IMR-90 (cell line): ENCODE measurements at regions not wholly inside any gene's neighbourhood (a gene's known extent, or its start where the extent isn't known, plus 50 kb on each side); places are given as distances from the start of the nearest gene placed in this dataset.

ENCODE experiments used
- ATAC-seq: fragments of 200-7000 bp; cut with Tn5 transposase; 2 replicates; pipeline ENCODE4 v1.9.1; 2020; ENCODE audit warnings: low read depth, mild to moderate bottlenecking, moderate library complexity
- BruUV-seq: library from RNA; stranded (reverse); fragments of 400-500 nt; replicated peaks from 2 replicates; lab custom pipeline; 2021; lab: Mats Ljungman, UMichigan
- CTCF ChIA-PET: fragments of 300-600 bp; formaldehyde crosslinking; extraction: SDS; loops from one replicate; lab custom pipeline; 2021; ENCODE audit warnings: antibody characterized with exemption; lab: Yijun Ruan, JAX
- POLR2A ChIA-PET: fragments of 300-600 bp; sonication (Branson Sonifier 250); formaldehyde crosslinking; loops from one replicate; lab custom pipeline; 2022; ENCODE audit warnings: antibody characterized with exemption; ENCODE audit not compliant: unreplicated experiment; lab: Charles Lee
- DNase-seq: peaks from one replicate; pipeline ENCODE4 v3.0.0; 2013
- H2AFZ ChIP-seq: replicated peaks from 2 replicates; pipeline ENCODE3; 2013; ENCODE audit warnings: low read length, mild to moderate bottlenecking; ENCODE audit not compliant: poor library complexity
- H2AK5ac ChIP-seq: 2 replicates; pipeline ENCODE4 v1.6.1; 2013; ENCODE audit warnings: low read depth, low read length, inconsistent platforms
- H2AK9ac ChIP-seq: replicated peaks from 2 replicates; pipeline ENCODE3; 2013; ENCODE audit warnings: mild to moderate bottlenecking, low read depth, low read length, moderate library complexity; ENCODE audit not compliant: poor library complexity
- H2BK120ac ChIP-seq: 2 replicates; pipeline ENCODE4 v1.6.1; 2013; ENCODE audit warnings: low read depth, low read length, inconsistent platforms
- H2BK15ac ChIP-seq: 3 replicates; pipeline ENCODE4 v1.6.1; 2013; ENCODE audit warnings: low read depth, low read length, inconsistent platforms
- H2BK20ac ChIP-seq: 2 replicates; pipeline ENCODE4 v1.6.1; 2013; ENCODE audit warnings: low read depth, mild to moderate bottlenecking, inconsistent platforms, low read length, moderate library complexity
- H2BK5ac ChIP-seq: 2 replicates; pipeline ENCODE4 v1.6.1; 2013; ENCODE audit warnings: mild to moderate bottlenecking, low read depth, low read length, inconsistent platforms; ENCODE audit not compliant: poor library complexity, severe bottlenecking
- H3K14ac ChIP-seq: replicated peaks from 2 replicates; pipeline ENCODE4 v1.6.1; 2013; ENCODE audit warnings: low read depth, low read length, inconsistent platforms
- H3K18ac ChIP-seq: 2 replicates; pipeline ENCODE4 v1.6.1; 2013; ENCODE audit warnings: low read depth, low read length, control low read depth
- H3K23ac ChIP-seq: 2 replicates; pipeline ENCODE4 v1.6.1; 2013; ENCODE audit warnings: low read depth, low read length, inconsistent platforms
- H3K27ac ChIP-seq: 2 replicates; pipeline ENCODE4 v1.5.1; 2013; ENCODE audit warnings: mild to moderate bottlenecking, control low read depth, low read length; ENCODE audit not compliant: insufficient read depth
- H3K27me3 ChIP-seq: 2 replicates; pipeline ENCODE4 v1.6.1; 2013; ENCODE audit warnings: low read length; ENCODE audit not compliant: control insufficient read depth, insufficient read depth
- H3K36me3 ChIP-seq: 2 replicates; pipeline ENCODE4 v1.6.1; 2013; ENCODE audit warnings: low read length, mixed read lengths; ENCODE audit not compliant: control insufficient read depth, insufficient read depth
- H3K4ac ChIP-seq: 2 replicates; pipeline ENCODE4 v1.6.1; 2013; ENCODE audit warnings: low read depth, low read length, inconsistent platforms
- H3K4me1 ChIP-seq: 2 replicates; pipeline ENCODE4 v1.6.1; 2013; ENCODE audit warnings: low read length, mixed read lengths; ENCODE audit not compliant: control insufficient read depth, insufficient read depth
- H3K4me2 ChIP-seq: 2 replicates; pipeline ENCODE4 v1.6.1; 2013; ENCODE audit warnings: low read depth, mild to moderate bottlenecking, control low read depth, low read length, moderate library complexity
- H3K4me3 ChIP-seq: 2 replicates; pipeline ENCODE4 v1.5.1; 2013; ENCODE audit warnings: low read depth, mild to moderate bottlenecking, control low read depth, low read length, moderate library complexity; ENCODE audit not compliant: insufficient read depth
- H3K56ac ChIP-seq: 2 replicates; pipeline ENCODE4 v1.6.1; 2013; ENCODE audit warnings: low read length, inconsistent platforms; ENCODE audit not compliant: insufficient read depth; ENCODE audit errors: extremely low read depth
- H3K79me1 ChIP-seq, 2 experiments: 2 replicates each; pipeline ENCODE4 v1.6.1; 2013; ENCODE audit warnings: low read length in 2 of 2, inconsistent platforms in 1 of 2, low read depth in 1 of 2
- H3K9ac ChIP-seq: 2 replicates; pipeline ENCODE4 v1.6.1; 2013; ENCODE audit warnings: low read depth, low read length, control low read depth
- H3K9me1 ChIP-seq: 2 replicates; pipeline ENCODE4 v1.6.1; 2013; ENCODE audit warnings: low read length, inconsistent platforms; ENCODE audit not compliant: insufficient read depth
- H3K9me3 ChIP-seq: 2 replicates; pipeline ENCODE4 v1.6.1; 2013; ENCODE audit warnings: low read length; ENCODE audit not compliant: control insufficient read depth, insufficient read depth
- H4K20me1 ChIP-seq: 2 replicates; pipeline ENCODE4 v1.6.1; 2013; ENCODE audit warnings: low read length, inconsistent platforms; ENCODE audit not compliant: insufficient read depth
- H4K5ac ChIP-seq: 2 replicates; pipeline ENCODE4 v1.6.1; 2013; ENCODE audit warnings: mild to moderate bottlenecking, low read depth, low read length, control low read depth
- H4K8ac ChIP-seq, 2 experiments: 2 replicates each; pipeline ENCODE4 v1.6.1; 2013; ENCODE audit warnings: low read depth in 2 of 2, low read length in 2 of 2, control low read depth in 1 of 2, inconsistent platforms in 1 of 2
- H4K91ac ChIP-seq: 2 replicates; pipeline ENCODE4 v1.6.1; 2013; ENCODE audit warnings: low read depth, low read length, inconsistent platforms; ENCODE audit not compliant: insufficient read depth
- BHLHE40 ChIP-seq: fragments of 150-350 bp; IDR thresholded peaks from 2 replicates; pipeline ENCODE4 v1.6.1; 2016; ENCODE audit warnings: mild to moderate bottlenecking, low read depth, low read length
- CEBPB ChIP-seq: IDR thresholded peaks from 2 replicates; pipeline ENCODE4 v1.6.1; 2012; ENCODE audit warnings: low read depth, low read length, improper control_type of control experiment
- CHD1 ChIP-seq: IDR thresholded peaks from 2 replicates; pipeline ENCODE4 v1.6.1; 2012; ENCODE audit warnings: low read depth, low read length, improper control_type of control experiment
- CTCF ChIP-seq: conservative IDR thresholded peaks from 2 replicates; pipeline ENCODE4 v1.5.1; 2012; ENCODE audit warnings: mild to moderate bottlenecking, low read depth, low read length, improper control_type of control experiment
- ELK1 ChIP-seq: fragments of 150-350 bp; IDR thresholded peaks from 2 replicates; pipeline ENCODE4 v1.6.1; 2016; ENCODE audit warnings: low read depth, mild to moderate bottlenecking, low read length, moderate library complexity, borderline replicate concordance
- FOS ChIP-seq: fragments of 150-350 bp; IDR thresholded peaks from 2 replicates; pipeline ENCODE4 v1.6.1; 2016; ENCODE audit warnings: low read depth, low read length
- MAFK ChIP-seq: IDR thresholded peaks from 2 replicates; pipeline ENCODE4 v1.6.1; 2012; ENCODE audit warnings: low read depth, low read length, improper control_type of control experiment
- MAZ ChIP-seq: IDR thresholded peaks from 2 replicates; pipeline ENCODE4 v1.6.1; 2012; ENCODE audit warnings: low read depth, mild to moderate bottlenecking, low read length, improper control_type of control experiment, moderate library complexity, borderline replicate concordance
- MXI1 ChIP-seq: IDR thresholded peaks from 2 replicates; pipeline ENCODE4 v1.6.1; 2012; ENCODE audit warnings: low read depth, mild to moderate bottlenecking, low read length, moderate library complexity, borderline replicate concordance
- NFE2L2 ChIP-seq: fragments of 150-350 bp; IDR thresholded peaks from 2 replicates; pipeline ENCODE4 v1.6.1; 2016; ENCODE audit warnings: low read depth, mild to moderate bottlenecking, low read length
- POLR2A ChIP-seq: IDR thresholded peaks from 2 replicates; pipeline ENCODE4 v1.6.1; 2012; ENCODE audit warnings: mild to moderate bottlenecking, low read depth, low read length
- RAD21 ChIP-seq: IDR thresholded peaks from 2 replicates; pipeline ENCODE4 v1.6.1; 2012; ENCODE audit warnings: low read length, improper control_type of control experiment
- RCOR1 ChIP-seq: IDR thresholded peaks from 2 replicates; pipeline ENCODE4 v1.6.1; 2012; ENCODE audit warnings: mild to moderate bottlenecking, low read length, improper control_type of control experiment; ENCODE audit not compliant: insufficient replicate concordance
- RFX5 ChIP-seq: IDR thresholded peaks from 2 replicates; pipeline ENCODE4 v1.8.0; 2012; ENCODE audit warnings: low read depth, mild to moderate bottlenecking, low read length, moderate library complexity
- SMC3 ChIP-seq: fragments of 150-350 bp; IDR thresholded peaks from 2 replicates; pipeline ENCODE4 v1.6.1; 2016; ENCODE audit warnings: low read depth, mild to moderate bottlenecking, antibody characterized with exemption, low read length, moderate library complexity
- USF2 ChIP-seq: fragments of 150-350 bp; IDR thresholded peaks from 2 replicates; pipeline ENCODE4 v1.6.1; 2017; ENCODE audit warnings: mild to moderate bottlenecking, antibody characterized with exemption, low read length, low read depth
- WGBS, 2 experiments: methylation state at CpG; one replicate each; pipeline versions ENCODE4 v1.1.5 to v1.1.7; 2013; ENCODE audit warnings: missing lambda C conversion rate in 2 of 2; ENCODE audit not compliant: insufficient read length in 1 of 2; ENCODE audit errors: extremely low coverage in 2 of 2; 5-methylcytosine and 5-hydroxymethylcytosine counted together
- dilution Hi-C: fragments of 300-500 bp; cut with HindIII; formaldehyde crosslinking; loops from one replicate; pipeline ENCODE4 v1.14.3; 2018; ENCODE audit warnings: low sequenced_read_pairs; ENCODE audit not compliant: unreplicated experiment
- in situ Hi-C: fragments of 300-500 bp; cut with MboI; formaldehyde crosslinking; loops from 3 replicates; pipeline ENCODE4 v1.14.3; 2019; ENCODE audit warnings: low sequenced_read_pairs, inconsistent platforms, mixed read lengths
- intact Hi-C: fragments of 100-400 bp; cut with micrococcal nuclease; formaldehyde crosslinking; loops from 2 replicates; pipeline ENCODE4 v1.10.0; 2022

- DNase-seq, result no peak
- WGBS, 2 experiments, result no CpG with 5 or more reads among the region's 4 CpGs
- Histone ChIP-seq H3K9ac (no peak overlapping the region), H3K79me1 (no peaks in the 10 kb centered on the region), H4K20me1 (no peaks in the 10 kb centered on the region), H2AK9ac (no peak overlapping the region), H3K18ac (no peak overlapping the region), H4K8ac (no peak overlapping the region), H4K91ac (no peak overlapping the region), H2AK5ac (no peak overlapping the region), H2BK15ac (no peak overlapping the region), H3K36me3 (no peaks in the 10 kb centered on the region), H3K4me2 (no peak overlapping the region), H3K9me1 (no peaks in the 10 kb centered on the region), H3K9me3 (no peaks in the 10 kb centered on the region), H3K4ac (no peak overlapping the region), H3K14ac (no peak overlapping the region), H3K27ac (no peak overlapping the region), H3K27me3 (no peaks in the 10 kb centered on the region), H3K56ac (no peak overlapping the region), H2BK120ac (no peak overlapping the region), H3K4me3 (no peak overlapping the region), H2BK5ac (no peak overlapping the region), H2BK20ac (no peak overlapping the region), H4K5ac (no peak overlapping the region), H3K4me1 (no peaks in the 10 kb centered on the region), H2AFZ (no peak overlapping the region), H3K23ac (no peak overlapping the region)
- no TSS peak for BruUV-seq
- POLR2A ChIA-PET, result no interaction called here
- in situ Hi-C loops, result loop anchor here (25.0 kb wide), 1 partner anchor 775 kb away; no protein-coding TSS in a partner anchor
- dilution Hi-C loops, result no loop called here
- intact Hi-C loops, result no loop called here
- CTCF ChIA-PET, result no interaction called here
- TF ChIP-seq RCOR1, result no peak
- TF ChIP-seq CHD1, result no peak
- no peak for TF ChIP-seq RAD21
- TF ChIP-seq BHLHE40, result no peak
- no peak for TF ChIP-seq SMC3
- no peak for TF ChIP-seq RFX5
- no peak for TF ChIP-seq CTCF
- no peak for TF ChIP-seq MXI1
- no peak for TF ChIP-seq POLR2A
- TF ChIP-seq FOS, result no peak
- TF ChIP-seq USF2, result no peak
- TF ChIP-seq MAZ, result no peak
- TF ChIP-seq MAFK, result no peak
- TF ChIP-seq NFE2L2, result no peak
- no peak for TF ChIP-seq CEBPB
- no peak for TF ChIP-seq ELK1
- ATAC-seq, result no peak
Measured at GRCh38 chr4:175562542-175562941, 249.5 kb downstream of the GPM6A start.
